ENCODE measurements at regions not wholly inside any gene's neighbourhood (a gene's known extent, or its start where the extent isn't known, plus 50 kb on each side); places are given as distances from the start of the nearest gene placed in this dataset.
A peak's percentile ranks its signal among the peaks of the same experiment; 100 is the strongest.
"Not testable (repeated sequence)": the region's sequence is repeated elsewhere in the genome, so short reads cannot be mapped to it uniquely, and the experiment has no call there.

- DNase-seq (ENCODE audit: low read depth, low spot score), result no peak
- in situ Hi-C loops (cut with HindIII; ENCODE audit: low pct_unique_long_range_greater_than_20kb, low sequenced_read_pairs), result no loop called here
Observed at GRCh38 chr2:102871707-102872106, 109.9 kb downstream of the TMEM182 start.

GRCh38 chr2:102872388-102872787 is 110.6 kb downstream of the TMEM182 start:
- in situ Hi-C loops (cut with HindIII; ENCODE audit: low pct_unique_long_range_greater_than_20kb, low sequenced_read_pairs), result no loop called here
- DNase-seq (ENCODE audit: low read depth, low spot score), result peak; percentile 35

- in situ Hi-C loops (cut with HindIII; ENCODE audit: low pct_unique_long_range_greater_than_20kb, low sequenced_read_pairs); DNase-seq (ENCODE audit: low read depth, low spot score): not testable (repeated sequence)
Observed at GRCh38 chr2:102879513-102879912, 117.7 kb downstream of the TMEM182 start.

- in situ Hi-C loops (cut with HindIII; ENCODE audit: low pct_unique_long_range_greater_than_20kb, low sequenced_read_pairs), result no loop called here
- DNase-seq (ENCODE audit: low read depth, low spot score), result no peak
Observed at GRCh38 chr2:102880731-102881130, 118.9 kb downstream of the TMEM182 start.

GRCh38 chr2:102886216-102886893 is 124.5 kb downstream of the TMEM182 start:
- no peak for DNase-seq (ENCODE audit: low read depth, low spot score)
- in situ Hi-C loops (cut with HindIII; ENCODE audit: low pct_unique_long_range_greater_than_20kb, low sequenced_read_pairs), result no loop called here

- no peak for DNase-seq (ENCODE audit: low read depth, low spot score)
- in situ Hi-C loops (cut with HindIII; ENCODE audit: low pct_unique_long_range_greater_than_20kb, low sequenced_read_pairs), result no loop called here
Observed at GRCh38 chr2:102888514-102888913, 126.7 kb downstream of the TMEM182 start.

- DNase-seq (ENCODE audit: low read depth, low spot score), result no peak
- in situ Hi-C loops (cut with HindIII; ENCODE audit: low pct_unique_long_range_greater_than_20kb, low sequenced_read_pairs), result no loop called here
Observed at GRCh38 chr2:102891296-102891695, 129.5 kb downstream of the TMEM182 start.

- in situ Hi-C loops (cut with HindIII; ENCODE audit: low pct_unique_long_range_greater_than_20kb, low sequenced_read_pairs), result no loop called here
- no peak for DNase-seq (ENCODE audit: low read depth, low spot score)
Observed at GRCh38 chr2:102892698-102893310, 131.0 kb downstream of the TMEM182 start.

- in situ Hi-C loops (cut with HindIII; ENCODE audit: low pct_unique_long_range_greater_than_20kb, low sequenced_read_pairs), result no loop called here
- DNase-seq (ENCODE audit: low read depth, low spot score), result no peak
Observed at GRCh38 chr2:102893870-102894269, 132.0 kb downstream of the TMEM182 start.

GRCh38 chr2:102895376-102895775 is 133.5 kb downstream of the TMEM182 start:
- no peak for DNase-seq (ENCODE audit: low read depth, low spot score)
- in situ Hi-C loops (cut with HindIII; ENCODE audit: low pct_unique_long_range_greater_than_20kb, low sequenced_read_pairs), result no loop called here

- in situ Hi-C loops (cut with HindIII; ENCODE audit: low pct_unique_long_range_greater_than_20kb, low sequenced_read_pairs); DNase-seq (ENCODE audit: low read depth, low spot score): not testable (repeated sequence)
Observed at GRCh38 chr2:102909240-102909639, 147.4 kb downstream of the TMEM182 start.

GRCh38 chr2:102910724-102911123 is 148.9 kb downstream of the TMEM182 start:
- DNase-seq (ENCODE audit: low read depth, low spot score), result no peak
- in situ Hi-C loops (cut with HindIII; ENCODE audit: low pct_unique_long_range_greater_than_20kb, low sequenced_read_pairs), result no loop called here

- DNase-seq (ENCODE audit: low read depth, low spot score), result no peak
- in situ Hi-C loops (cut with HindIII; ENCODE audit: low pct_unique_long_range_greater_than_20kb, low sequenced_read_pairs), result no loop called here
Observed at GRCh38 chr2:102915128-102915527, 153.3 kb downstream of the TMEM182 start.

GRCh38 chr2:102922321-102922720 is 160.5 kb downstream of the TMEM182 start:
- in situ Hi-C loops (cut with HindIII; ENCODE audit: low pct_unique_long_range_greater_than_20kb, low sequenced_read_pairs), result no loop called here
- DNase-seq (ENCODE audit: low read depth, low spot score), result no peak

- DNase-seq (ENCODE audit: low read depth, low spot score), result no peak
- in situ Hi-C loops (cut with HindIII; ENCODE audit: low pct_unique_long_range_greater_than_20kb, low sequenced_read_pairs), result no loop called here
Observed at GRCh38 chr2:102925003-102925402, 163.2 kb downstream of the TMEM182 start.

- in situ Hi-C loops (cut with HindIII; ENCODE audit: low pct_unique_long_range_greater_than_20kb, low sequenced_read_pairs), result no loop called here
- DNase-seq (ENCODE audit: low read depth, low spot score), result no peak
Observed at GRCh38 chr2:102927854-102928267, 166.0 kb downstream of the TMEM182 start.

GRCh38 chr2:102929721-102930120 is 167.9 kb downstream of the TMEM182 start:
- in situ Hi-C loops (cut with HindIII; ENCODE audit: low pct_unique_long_range_greater_than_20kb, low sequenced_read_pairs), result no loop called here
- no peak for DNase-seq (ENCODE audit: low read depth, low spot score)

GRCh38 chr2:102932501-102932900 is 170.7 kb downstream of the TMEM182 start:
- in situ Hi-C loops (cut with HindIII; ENCODE audit: low pct_unique_long_range_greater_than_20kb, low sequenced_read_pairs), result no loop called here
- DNase-seq (ENCODE audit: low read depth, low spot score), result no peak

- in situ Hi-C loops (cut with HindIII; ENCODE audit: low pct_unique_long_range_greater_than_20kb, low sequenced_read_pairs), result no loop called here
- DNase-seq (ENCODE audit: low read depth, low spot score), result no peak
Observed at GRCh38 chr2:102939207-102939606, 177.4 kb downstream of the TMEM182 start.

Measured in SK-MEL-5 (cell line).